H1 (cell line): ENCODE measurements at regions not wholly inside any gene's neighbourhood (a gene's known extent, or its start where the extent isn't known, plus 50 kb on each side); places are given as distances from the start of the nearest gene placed in this dataset.

Source experiments
- CHD7 ChIP-seq: fragments of 300-600 bp; sonication (generic); IDR thresholded peaks from 2 replicates; pipeline ENCODE4 v1.7.1; 2012; ENCODE audit warnings: low read length, moderate library complexity, mild to moderate bottlenecking, inconsistent platforms; ENCODE audit not compliant: insufficient replicate concordance
- RFX5 ChIP-seq: IDR thresholded peaks from 2 replicates; pipeline ENCODE4 v1.6.1; 2011; ENCODE audit warnings: low read depth, low read length, improper control_type of control experiment, borderline replicate concordance
- SIX5 ChIP-seq: IDR thresholded peaks from 2 replicates; pipeline ENCODE4 v1.6.1; 2011; ENCODE audit warnings: mild to moderate bottlenecking, low read depth, low read length

GRCh38 chrX:23223169-23223568 is 111.5 kb upstream of the PTCHD1 start (continued):
- TF ChIP-seq SIX5 (no peak), CHD7 (no peak), RFX5 (no peak)
